IPS DF 4.7 (cell line): ENCODE measurements at regions not wholly inside any gene's neighbourhood (a gene's known extent, or its start where the extent isn't known, plus 50 kb on each side); places are given as distances from the start of the nearest gene placed in this dataset.
"Not testable (repeated sequence)": the region's sequence is repeated elsewhere in the genome, so short reads cannot be mapped to it uniquely, and the experiment has no call there.

ENCODE experiments used
- DNase-seq: peaks from one replicate; pipeline ENCODE4 v3.0.0-alpha.2; 2013; ENCODE audit warnings: low spot score; ENCODE audit errors: extremely low read depth

GRCh38 chr14:71429902-71430301 lies 502.3 kb upstream of the RGS6 start:
- DNase-seq = no peak

- DNase-seq = no peak
These were observed 501.9 kb upstream of the RGS6 start for GRCh38 chr14:71430321-71430677.

GRCh38 chr14:71430678-71431376 lies 501.4 kb upstream of the RGS6 start:
- no peak for DNase-seq

- DNase-seq = no peak
These were observed 499.7 kb upstream of the RGS6 start for GRCh38 chr14:71432334-71433110.

- DNase-seq = no peak
These were observed 498.9 kb upstream of the RGS6 start for GRCh38 chr14:71433303-71433702.

- DNase-seq = not testable (repeated sequence)
These were observed 496.6 kb upstream of the RGS6 start for GRCh38 chr14:71435641-71436040.

- DNase-seq = no peak
These were observed 494.4 kb upstream of the RGS6 start for GRCh38 chr14:71437870-71438269.

- no peak for DNase-seq
These were observed 493.5 kb upstream of the RGS6 start for GRCh38 chr14:71438684-71439083.

GRCh38 chr14:71441126-71441525 lies 491.1 kb upstream of the RGS6 start:
- no peak for DNase-seq

GRCh38 chr14:71444030-71444822 lies 488.0 kb upstream of the RGS6 start:
- DNase-seq = no peak

- DNase-seq = no peak
These were observed 483.6 kb upstream of the RGS6 start for GRCh38 chr14:71448431-71449315.

- no peak for DNase-seq
These were observed 482.7 kb upstream of the RGS6 start for GRCh38 chr14:71449316-71450055.

GRCh38 chr14:71451501-71451900 lies 480.7 kb upstream of the RGS6 start:
- DNase-seq = no peak

GRCh38 chr14:71452539-71452938 lies 479.7 kb upstream of the RGS6 start:
- DNase-seq = no peak

- no peak for DNase-seq
These were observed 479.2 kb upstream of the RGS6 start for GRCh38 chr14:71452987-71453386.

GRCh38 chr14:71454010-71454409 lies 478.2 kb upstream of the RGS6 start:
- DNase-seq = no peak

- DNase-seq = no peak
These were observed 477.5 kb upstream of the RGS6 start for GRCh38 chr14:71454513-71455332.

GRCh38 chr14:71460091-71460490 lies 472.1 kb upstream of the RGS6 start:
- DNase-seq = no peak

- not testable (repeated sequence) for DNase-seq
These were observed 470.6 kb upstream of the RGS6 start for GRCh38 chr14:71461617-71462016.

GRCh38 chr14:71463807-71464206 lies 468.4 kb upstream of the RGS6 start:
- no peak for DNase-seq
